Calu3 (cell line): ENCODE measurements at regions not wholly inside any gene's neighbourhood (a gene's known extent, or its start where the extent isn't known, plus 50 kb on each side); places are given as distances from the start of the nearest gene placed in this dataset.

ENCODE experiments used
- BruUV-seq: library from RNA; stranded (reverse); fragments of 400-500 nt; replicated peaks from 2 replicates; lab custom pipeline; 2021; lab: Mats Ljungman, UMichigan
- CTCF ChIA-PET: fragments of 300-600 bp; sonication (Branson Sonifier 250); formaldehyde crosslinking; loops from one replicate; lab custom pipeline; 2022; ENCODE audit warnings: antibody characterized with exemption; lab: Charles Lee
- DNase-seq: peaks from one replicate; pipeline ENCODE4 v3.0.0; 2022
- H3K27ac Mint-ChIP-seq: one replicate; pipeline ENCODE4 v1.8.0; 2022; ENCODE audit warnings: mixed read lengths; ENCODE audit not compliant: unreplicated experiment
- H3K27me3 Mint-ChIP-seq: one replicate; pipeline ENCODE4 v1.8.0; 2022; ENCODE audit warnings: mixed read lengths; ENCODE audit not compliant: unreplicated experiment
- H3K36me3 Mint-ChIP-seq: one replicate; pipeline ENCODE4 v1.8.0; 2022; ENCODE audit warnings: mild to moderate bottlenecking, moderate library complexity, mixed read lengths; ENCODE audit not compliant: insufficient read depth, unreplicated experiment
- H3K4me1 Mint-ChIP-seq: one replicate; pipeline ENCODE4 v1.8.0; 2022; ENCODE audit warnings: mild to moderate bottlenecking, low read depth, mixed read lengths; ENCODE audit not compliant: unreplicated experiment
- H3K4me3 Mint-ChIP-seq: one replicate; pipeline ENCODE4 v1.8.0; 2022; ENCODE audit warnings: mild to moderate bottlenecking, low read depth, moderate library complexity, mixed read lengths; ENCODE audit not compliant: unreplicated experiment
- H3K9me3 Mint-ChIP-seq: one replicate; pipeline ENCODE4 v1.8.0; 2022; ENCODE audit warnings: low read depth, mixed read lengths; ENCODE audit not compliant: unreplicated experiment
- intact Hi-C: fragments of 100-400 bp; cut with micrococcal nuclease; formaldehyde crosslinking; loops from one replicate; pipeline ENCODE4 v1.10.0; 2022; ENCODE audit not compliant: unreplicated experiment
- TF ChIP-seq, protein P1 (sequence below): fragments of 200-600 bp; IDR thresholded peaks from one replicate; pipeline ENCODE4 v1.8.0; 2022; ENCODE audit warnings: antibody characterized with exemption; ENCODE audit not compliant: unreplicated experiment

DNA sequence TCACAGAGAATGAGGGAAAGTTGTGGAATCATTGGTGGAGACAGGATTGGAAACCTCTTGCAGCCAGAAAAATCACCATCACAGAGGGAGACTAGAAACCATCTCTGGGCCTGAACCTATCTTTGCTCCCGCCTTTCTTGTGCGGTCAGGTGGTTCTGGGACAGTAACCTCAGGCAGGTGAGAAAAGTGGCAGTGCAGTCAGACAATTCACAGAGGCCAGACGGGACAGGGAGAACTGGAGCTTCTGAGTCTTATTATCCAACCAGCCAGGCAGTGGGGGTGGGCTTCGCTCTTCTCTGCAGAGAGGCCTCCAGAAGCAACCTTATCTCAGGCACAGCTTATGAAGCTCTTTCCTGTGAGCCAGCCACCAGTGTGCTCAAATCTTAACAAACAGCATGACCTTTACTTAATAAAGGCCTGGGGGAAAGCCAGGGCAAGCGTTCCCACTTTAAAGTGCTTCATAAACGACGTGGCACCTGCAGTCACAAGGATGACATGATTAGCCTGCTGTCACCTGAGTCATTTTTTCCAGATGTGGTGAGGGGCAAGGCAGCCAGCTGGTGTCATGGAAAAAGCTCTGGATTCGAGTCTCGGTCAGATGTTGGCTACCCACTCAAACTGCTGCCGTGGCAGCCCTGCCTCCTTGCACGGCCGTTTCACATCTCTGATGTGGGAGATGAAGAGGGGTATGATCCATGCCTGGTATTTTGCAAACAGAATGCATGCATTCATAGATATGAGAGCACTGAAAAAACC is 109.7 kb downstream of the B3GNT2 start:
- no peaks in the 10 kb centered on the region for H3K9me3 Mint-ChIP-seq
- no peak for DNase-seq
- TF ChIP-seq, protein P1, sequence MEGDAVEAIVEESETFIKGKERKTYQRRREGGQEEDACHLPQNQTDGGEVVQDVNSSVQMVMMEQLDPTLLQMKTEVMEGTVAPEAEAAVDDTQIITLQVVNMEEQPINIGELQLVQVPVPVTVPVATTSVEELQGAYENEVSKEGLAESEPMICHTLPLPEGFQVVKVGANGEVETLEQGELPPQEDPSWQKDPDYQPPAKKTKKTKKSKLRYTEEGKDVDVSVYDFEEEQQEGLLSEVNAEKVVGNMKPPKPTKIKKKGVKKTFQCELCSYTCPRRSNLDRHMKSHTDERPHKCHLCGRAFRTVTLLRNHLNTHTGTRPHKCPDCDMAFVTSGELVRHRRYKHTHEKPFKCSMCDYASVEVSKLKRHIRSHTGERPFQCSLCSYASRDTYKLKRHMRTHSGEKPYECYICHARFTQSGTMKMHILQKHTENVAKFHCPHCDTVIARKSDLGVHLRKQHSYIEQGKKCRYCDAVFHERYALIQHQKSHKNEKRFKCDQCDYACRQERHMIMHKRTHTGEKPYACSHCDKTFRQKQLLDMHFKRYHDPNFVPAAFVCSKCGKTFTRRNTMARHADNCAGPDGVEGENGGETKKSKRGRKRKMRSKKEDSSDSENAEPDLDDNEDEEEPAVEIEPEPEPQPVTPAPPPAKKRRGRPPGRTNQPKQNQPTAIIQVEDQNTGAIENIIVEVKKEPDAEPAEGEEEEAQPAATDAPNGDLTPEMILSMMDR, result no peak
- peaks cover 30% of the 10 kb centered on the region for H3K36me3 Mint-ChIP-seq
- H3K4me3 Mint-ChIP-seq, result peak overlapping the region; percentile 2
- H3K4me1 Mint-ChIP-seq, result peaks cover 55% of the 10 kb centered on the region
- no peaks in the 10 kb centered on the region for H3K27me3 Mint-ChIP-seq
- intact Hi-C loops, result loop anchor here (2.0 to 5.0 kb wide), 3 partner anchors 39 to 108 kb away; partner anchors contain the start of gene B3GNT2
- peak overlapping the region; percentile 93 for H3K27ac Mint-ChIP-seq
- CTCF ChIA-PET, result interaction anchor here (0.6 to 1.6 kb wide), 4 partner anchors 12 to 612 kb away, joined by 3 to 4 read pairs (median 4); partner anchors contain the start of gene B3GNT2
- no TSS peak for BruUV-seq

DNA sequence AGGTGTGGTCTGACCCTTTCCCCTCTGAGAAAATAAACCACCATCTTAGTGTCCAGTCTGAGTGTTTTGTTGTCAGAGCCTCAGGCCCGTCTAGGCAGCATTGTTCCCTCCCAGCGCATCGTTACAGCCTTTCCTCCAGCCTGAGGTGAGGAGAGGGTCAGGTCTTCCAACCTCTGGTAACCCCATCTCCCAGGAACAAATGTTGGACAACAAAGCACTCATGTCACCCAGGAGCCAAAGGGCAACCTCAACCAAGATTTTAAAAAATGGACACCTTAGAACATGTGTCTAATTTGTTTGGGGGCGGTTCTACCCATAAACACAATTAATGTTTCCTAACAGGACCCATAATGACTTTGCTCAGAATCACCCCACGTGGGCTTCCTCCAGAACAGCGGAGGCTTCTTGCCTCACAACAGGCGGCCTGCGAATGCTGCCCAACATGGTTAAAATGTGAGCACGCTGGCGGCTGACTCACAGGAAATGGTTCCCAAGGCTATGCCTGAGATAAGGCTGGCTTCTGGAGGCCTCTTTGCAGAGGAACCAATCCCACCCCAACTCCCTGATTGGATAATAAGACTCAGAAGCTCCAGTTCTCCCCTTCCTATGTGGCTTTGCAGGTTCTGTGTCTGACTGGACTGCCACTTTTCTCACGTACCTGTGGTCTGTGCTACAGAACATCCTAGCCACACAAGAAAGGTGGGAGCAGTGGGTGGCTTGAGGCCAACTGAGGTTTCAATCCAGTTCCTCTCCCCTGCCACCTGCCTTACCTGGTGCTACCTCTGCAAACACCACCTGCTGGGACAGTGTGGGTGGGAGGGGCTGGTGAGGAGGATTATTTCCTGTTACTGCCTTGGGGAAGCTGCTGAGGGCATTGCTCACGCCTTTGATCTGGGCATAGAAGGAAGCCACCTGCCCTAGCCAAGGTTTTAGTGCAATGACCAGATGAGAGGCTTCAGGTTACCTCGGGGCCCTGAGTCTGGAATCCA is 108.8 kb downstream of the B3GNT2 start:
- CTCF ChIA-PET, result interaction anchor here (0.6 to 1.6 kb wide), 4 partner anchors 11 to 613 kb away, joined by 3 to 4 read pairs (median 4); partner anchors contain the start of gene B3GNT2
- intact Hi-C loops, result loop anchor here (2.0 to 5.0 kb wide), 3 partner anchors 40 to 107 kb away; partner anchors contain the start of gene B3GNT2
- no peaks in the 10 kb centered on the region for H3K9me3 Mint-ChIP-seq
- no TSS peak for BruUV-seq
- TF ChIP-seq, protein P1, result no peak
- peaks cover 30% of the 10 kb centered on the region for H3K36me3 Mint-ChIP-seq
- H3K4me3 Mint-ChIP-seq, result peak overlapping the region; percentile 20
- peak overlapping the region; percentile 93 for H3K27ac Mint-ChIP-seq
- peak; percentile 86 for DNase-seq
- H3K4me1 Mint-ChIP-seq, result peaks cover 55% of the 10 kb centered on the region
- no peaks in the 10 kb centered on the region for H3K27me3 Mint-ChIP-seq

DNA sequence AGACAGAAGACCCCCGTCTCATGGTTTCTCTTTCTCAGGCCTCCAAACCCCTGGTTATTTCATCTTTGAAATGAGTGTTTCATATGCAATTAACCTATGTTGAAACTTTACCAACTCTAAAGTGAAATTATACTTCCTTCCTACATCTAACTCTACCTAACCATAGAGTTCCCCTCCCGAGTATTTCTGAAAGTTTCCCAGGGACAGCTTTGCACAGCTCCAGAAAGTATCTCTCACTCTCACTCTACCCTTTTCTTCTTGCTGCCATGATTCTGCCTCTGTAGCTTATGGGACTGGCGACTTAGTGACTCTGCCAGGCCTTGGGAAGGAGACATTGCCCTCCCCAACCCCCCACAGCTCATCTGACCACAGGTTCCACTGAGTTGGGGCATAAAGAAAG is 107.9 kb downstream of the B3GNT2 start:
- Mint-ChIP-seq H3K4me3 (no peak overlapping the region), H3K36me3 (peaks cover 30% of the 10 kb centered on the region), H3K27me3 (no peaks in the 10 kb centered on the region), H3K9me3 (no peaks in the 10 kb centered on the region), H3K4me1 (peaks cover 55% of the 10 kb centered on the region), H3K27ac (peak overlapping the region; percentile 93)
- CTCF ChIA-PET, result no interaction called here
- intact Hi-C loops, result loop anchor here (2.0 kb wide), 1 partner anchor 41 kb away; no protein-coding TSS in a partner anchor
- DNase-seq, result no peak
- TF ChIP-seq, protein P1, result no peak
- no TSS peak for BruUV-seq
